ENCODE measurements at regions not wholly inside any gene's neighbourhood (a gene's known extent, or its start where the extent isn't known, plus 50 kb on each side); places are given as distances from the start of the nearest gene placed in this dataset.

- no peak overlapping the region for H2BK120ac ChIP-seq (ENCODE audit: low read depth, low read length, poor library complexity, severe bottlenecking)
- H3K56ac ChIP-seq (ENCODE audit: insufficient read length, low read depth, low read length) = no peak overlapping the region
- H3K18ac ChIP-seq (ENCODE audit: insufficient read length, low read depth, low read length) = no peak overlapping the region
- no peak overlapping the region for H4K5ac ChIP-seq (ENCODE audit: insufficient read length, low read depth, low read length)
- H3K9me3 Mint-ChIP-seq = peaks cover 2 to 4% of the 10 kb centered on the region in 2 experiments; a peak in 3 of 5 replicates
- no peak overlapping the region for H4K91ac ChIP-seq (ENCODE audit: insufficient read length, low read depth, low read length)
- H3K4me1 ChIP-seq (ENCODE audit: insufficient read depth, low read length) = no peaks in the 10 kb centered on the region; the same call in 1 of the 2 replicates
- H3K36me3 Mint-ChIP-seq (ENCODE audit: insufficient read depth in 1 of 3, low read depth in 3 of 3) = peaks cover 4 to 17% (median 12%) of the 10 kb centered on the region in 3 experiments; a peak in 6 of 7 replicates
- no peak overlapping the region for H3K4me2 ChIP-seq (ENCODE audit: insufficient read depth, insufficient read length, low read length)
- H2BK20ac ChIP-seq (ENCODE audit: low read depth, low read length, poor library complexity, severe bottlenecking) = no peak overlapping the region
- H3K27ac Mint-ChIP-seq = no peak overlapping the region
- no peak for TF ChIP-seq CTCF (conservative IDR thresholded peaks at IDR 0.05)
- H3K9me3 ChIP-seq (ENCODE audit: control insufficient read depth, low read depth, low read length) = no peaks in the 10 kb centered on the region
- H3K27me3 ChIP-seq (ENCODE audit: insufficient read depth, low read length) = no peaks in the 10 kb centered on the region
- H4K8ac ChIP-seq (replicated peaks; ENCODE audit: insufficient read length, low read depth, low read length) = no peak overlapping the region
- H3K27ac ChIP-seq (ENCODE audit: insufficient read length, low read depth, low read length) = no peak overlapping the region
- H3K79me2 ChIP-seq (ENCODE audit: insufficient read depth, low read length) = peaks cover 4% of the 10 kb centered on the region; the same call in 1 of the 2 replicates
- peaks cover 41 to 63% of the 10 kb centered on the region in 2 experiments for H3K4me1 Mint-ChIP-seq
- DNase-seq = no peak
- H2AFZ ChIP-seq (ENCODE audit: low read length) = no peak overlapping the region
- H3K4ac ChIP-seq (ENCODE audit: low read depth, low read length) = no peak overlapping the region
- no peak overlapping the region for H3K14ac ChIP-seq (ENCODE audit: insufficient read depth, low read length)
- WGBS (ENCODE audit: extremely low coverage, insufficient read length, low lambda C conversion rate) = no CpG with 5 or more reads among the region's 2 CpGs
- no peak overlapping the region for H2BK15ac ChIP-seq (ENCODE audit: low read depth, low read length)
- H3T11ph ChIP-seq (ENCODE audit: low read length) = no peak overlapping the region
- H3K23me2 ChIP-seq (ENCODE audit: insufficient read length, low read depth, low read length, poor library complexity, severe bottlenecking) = no peaks in the 10 kb centered on the region
- no peak overlapping the region for H3K9ac ChIP-seq (ENCODE audit: extremely low read depth, insufficient read length, low read length)
- H3K79me1 ChIP-seq (ENCODE audit: insufficient read depth, low read depth, low read length, poor library complexity, severe bottlenecking) = no peaks in the 10 kb centered on the region
- H2AK5ac ChIP-seq (ENCODE audit: insufficient read length, low read length) = no peak overlapping the region
- H3K23ac ChIP-seq (ENCODE audit: insufficient read length, low read depth, low read length) = no peak overlapping the region
- H4K20me1 ChIP-seq (ENCODE audit: control insufficient read depth, insufficient read depth, insufficient read length) = no peaks in the 10 kb centered on the region
- H3K4me3 Mint-ChIP-seq = no peak overlapping the region
- no peaks in the 10 kb centered on the region for H3K27me3 Mint-ChIP-seq (ENCODE audit: low read depth)
- H2BK12ac ChIP-seq (ENCODE audit: insufficient read length, low read depth, low read length) = no peak overlapping the region
- no peak overlapping the region for H2BK5ac ChIP-seq (ENCODE audit: insufficient read length, low read length)
Measured at GRCh38 chr6:21968411-21968810, 328.4 kb downstream of the PRL start.
